Urothelium cell line (cell line): ENCODE measurements at regions not wholly inside any gene's neighbourhood (a gene's known extent, or its start where the extent isn't known, plus 50 kb on each side); places are given as distances from the start of the nearest gene placed in this dataset.
"Not testable (repeated sequence)": the region's sequence is repeated elsewhere in the genome, so short reads cannot be mapped to it uniquely, and the experiment has no call there.

Experiments
- DNase-seq: peaks from one replicate; pipeline ENCODE4 v3.0.0; 2011; ENCODE audit warnings: low spot score, mixed read lengths
- FAIRE-seq: peaks from 2 replicates; lab custom pipeline; 2011; peaks lifted over from hg19 to GRCh38; lab: Jason Lieb, UNC

- DNase-seq: no peak
- FAIRE-seq: no peak
These were observed 560.9 kb upstream of the AGA start for GRCh38 chr4:178003098-178003657.

- no peak for FAIRE-seq
These were observed 568.4 kb upstream of the AGA start for GRCh38 chr4:178010596-178010995.

GRCh38 chr4:178015046-178015445, 572.8 kb upstream of the AGA start:
- not testable (repeated sequence) for DNase-seq, FAIRE-seq

More at GRCh38 chr4:178010596-178010995, 568.4 kb upstream of the AGA start:
- DNase-seq: no peak

- no peak for DNase-seq
- no peak for FAIRE-seq
These were observed 584.8 kb upstream of the AGA start for GRCh38 chr4:178026999-178027398.

- no peak for DNase-seq
- FAIRE-seq: no peak
These were observed 585.6 kb upstream of the AGA start for GRCh38 chr4:178027796-178028195.

GRCh38 chr4:178028481-178028880, 586.2 kb upstream of the AGA start:
- FAIRE-seq (no peak), DNase-seq (no peak)

GRCh38 chr4:178037459-178038214, 595.4 kb upstream of the AGA start:
- no peak for FAIRE-seq

GRCh38 chr4:178056996-178057395, 614.8 kb upstream of the AGA start:
- FAIRE-seq: no peak
- no peak for DNase-seq

More at GRCh38 chr4:178037459-178038214, 595.4 kb upstream of the AGA start:
- DNase-seq: no peak

- DNase-seq (no peak), FAIRE-seq (no peak)
These were observed 621.3 kb upstream of the AGA start for GRCh38 chr4:178063568-178063967.

GRCh38 chr4:178066338-178066941, 624.2 kb upstream of the AGA start:
- no peak for FAIRE-seq
- no peak for DNase-seq

GRCh38 chr4:178068136-178068535, 625.9 kb upstream of the AGA start:
- no peak for FAIRE-seq
- no peak for DNase-seq

GRCh38 chr4:178070163-178070562, 627.9 kb upstream of the AGA start:
- FAIRE-seq (no peak), DNase-seq (no peak)

GRCh38 chr4:178080312-178080711, 638.1 kb upstream of the AGA start:
- DNase-seq (no peak), FAIRE-seq (no peak)

- FAIRE-seq (no peak), DNase-seq (no peak)
These were observed 638.9 kb upstream of the AGA start for GRCh38 chr4:178081176-178081575.

- no peak for DNase-seq
- FAIRE-seq: no peak
These were observed 639.7 kb upstream of the AGA start for GRCh38 chr4:178081896-178082295.

- no peak for FAIRE-seq
- no peak for DNase-seq
These were observed 640.7 kb upstream of the AGA start for GRCh38 chr4:178082906-178083305.

- DNase-seq: no peak
- FAIRE-seq: no peak
These were observed 641.7 kb upstream of the AGA start for GRCh38 chr4:178083968-178084367.

GRCh38 chr4:178086320-178086719, 644.1 kb upstream of the AGA start:
- FAIRE-seq (no peak), DNase-seq (no peak)

GRCh38 chr4:178090640-178091411, 648.6 kb upstream of the AGA start:
- no peak for DNase-seq
- FAIRE-seq: no peak

- FAIRE-seq: no peak
These were observed 659.9 kb upstream of the AGA start for GRCh38 chr4:178102139-178102538.

GRCh38 chr4:178105242-178105641, 663.0 kb upstream of the AGA start:
- FAIRE-seq (no peak), DNase-seq (no peak)

More at GRCh38 chr4:178102139-178102538, 659.9 kb upstream of the AGA start:
- no peak for DNase-seq
